ENCODE measurements at regions not wholly inside any gene's neighbourhood (a gene's known extent, or its start where the extent isn't known, plus 50 kb on each side); places are given as distances from the start of the nearest gene placed in this dataset.

- TF ChIP-seq, protein P1, sequence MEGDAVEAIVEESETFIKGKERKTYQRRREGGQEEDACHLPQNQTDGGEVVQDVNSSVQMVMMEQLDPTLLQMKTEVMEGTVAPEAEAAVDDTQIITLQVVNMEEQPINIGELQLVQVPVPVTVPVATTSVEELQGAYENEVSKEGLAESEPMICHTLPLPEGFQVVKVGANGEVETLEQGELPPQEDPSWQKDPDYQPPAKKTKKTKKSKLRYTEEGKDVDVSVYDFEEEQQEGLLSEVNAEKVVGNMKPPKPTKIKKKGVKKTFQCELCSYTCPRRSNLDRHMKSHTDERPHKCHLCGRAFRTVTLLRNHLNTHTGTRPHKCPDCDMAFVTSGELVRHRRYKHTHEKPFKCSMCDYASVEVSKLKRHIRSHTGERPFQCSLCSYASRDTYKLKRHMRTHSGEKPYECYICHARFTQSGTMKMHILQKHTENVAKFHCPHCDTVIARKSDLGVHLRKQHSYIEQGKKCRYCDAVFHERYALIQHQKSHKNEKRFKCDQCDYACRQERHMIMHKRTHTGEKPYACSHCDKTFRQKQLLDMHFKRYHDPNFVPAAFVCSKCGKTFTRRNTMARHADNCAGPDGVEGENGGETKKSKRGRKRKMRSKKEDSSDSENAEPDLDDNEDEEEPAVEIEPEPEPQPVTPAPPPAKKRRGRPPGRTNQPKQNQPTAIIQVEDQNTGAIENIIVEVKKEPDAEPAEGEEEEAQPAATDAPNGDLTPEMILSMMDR (IDR thresholded peaks at IDR 0.05), result no peak
Observed at GRCh38 chr7:68619526-68619925, 978.7 kb upstream of the AUTS2 start.

GRCh38 chr7:68622500-68622899 lies 975.8 kb upstream of the AUTS2 start:
- TF ChIP-seq, protein P1 (IDR thresholded peaks at IDR 0.05), result no peak

GRCh38 chr7:68623030-68623429 lies 975.2 kb upstream of the AUTS2 start:
- TF ChIP-seq, protein P1 (IDR thresholded peaks at IDR 0.05), result no peak

- TF ChIP-seq, protein P1 (IDR thresholded peaks at IDR 0.05), result no peak
Observed at GRCh38 chr7:68627247-68627864, 970.9 kb upstream of the AUTS2 start.

- TF ChIP-seq, protein P1 (IDR thresholded peaks at IDR 0.05), result no peak
Observed at GRCh38 chr7:68640103-68640502, 958.2 kb upstream of the AUTS2 start.

DNA sequence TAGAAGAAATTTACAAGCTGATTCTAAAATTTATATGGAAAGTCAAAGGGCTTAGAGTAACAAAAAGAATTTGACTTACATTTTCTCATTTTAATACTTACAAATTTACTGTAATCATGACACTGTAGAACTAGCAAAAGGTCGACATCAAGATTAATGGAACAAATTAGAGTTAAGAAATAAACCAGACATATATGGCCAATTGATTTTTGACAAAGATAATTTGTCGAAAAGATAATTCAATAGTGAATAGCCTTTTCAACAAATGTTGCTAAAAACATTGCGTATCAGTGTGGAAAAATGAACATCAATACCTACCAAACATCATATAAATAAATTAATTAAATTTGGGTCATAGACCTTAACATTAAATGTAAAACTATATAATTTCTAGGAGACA lies 955.5 kb upstream of the AUTS2 start:
- TF ChIP-seq, protein P1 (IDR thresholded peaks at IDR 0.05), result no peak

- TF ChIP-seq, protein P1 (IDR thresholded peaks at IDR 0.05), result no peak
Observed at GRCh38 chr7:68663392-68663791, 934.9 kb upstream of the AUTS2 start.

GRCh38 chr7:68671046-68671445 lies 927.2 kb upstream of the AUTS2 start:
- TF ChIP-seq, protein P1 (IDR thresholded peaks at IDR 0.05), result no peak
